ENCODE measurements at regions not wholly inside any gene's neighbourhood (a gene's known extent, or its start where the extent isn't known, plus 50 kb on each side); places are given as distances from the start of the nearest gene placed in this dataset.

DNA sequence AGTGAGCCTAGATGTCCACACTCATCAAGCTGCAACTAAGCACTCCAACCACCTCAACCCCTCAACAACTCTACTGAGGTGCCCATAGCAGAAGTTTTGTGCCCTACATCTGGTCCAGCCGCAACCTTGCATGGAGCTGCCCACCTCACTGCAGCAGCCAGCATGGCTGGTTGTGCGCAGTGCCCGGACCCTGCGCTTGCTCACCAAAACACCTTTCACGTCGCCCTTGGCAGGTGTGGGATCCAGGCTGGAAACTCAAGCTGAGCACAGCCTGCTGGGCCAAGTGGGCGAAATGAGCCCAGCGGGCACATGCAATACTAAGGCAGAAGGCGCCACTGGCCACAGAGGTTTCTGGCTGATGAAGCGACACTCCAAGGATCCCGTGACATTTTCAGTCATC, 902.4 kb downstream of the TBC1D32 start:
- POLR2A ChIA-PET: no interaction called here
- TF ChIP-seq, protein P1, sequence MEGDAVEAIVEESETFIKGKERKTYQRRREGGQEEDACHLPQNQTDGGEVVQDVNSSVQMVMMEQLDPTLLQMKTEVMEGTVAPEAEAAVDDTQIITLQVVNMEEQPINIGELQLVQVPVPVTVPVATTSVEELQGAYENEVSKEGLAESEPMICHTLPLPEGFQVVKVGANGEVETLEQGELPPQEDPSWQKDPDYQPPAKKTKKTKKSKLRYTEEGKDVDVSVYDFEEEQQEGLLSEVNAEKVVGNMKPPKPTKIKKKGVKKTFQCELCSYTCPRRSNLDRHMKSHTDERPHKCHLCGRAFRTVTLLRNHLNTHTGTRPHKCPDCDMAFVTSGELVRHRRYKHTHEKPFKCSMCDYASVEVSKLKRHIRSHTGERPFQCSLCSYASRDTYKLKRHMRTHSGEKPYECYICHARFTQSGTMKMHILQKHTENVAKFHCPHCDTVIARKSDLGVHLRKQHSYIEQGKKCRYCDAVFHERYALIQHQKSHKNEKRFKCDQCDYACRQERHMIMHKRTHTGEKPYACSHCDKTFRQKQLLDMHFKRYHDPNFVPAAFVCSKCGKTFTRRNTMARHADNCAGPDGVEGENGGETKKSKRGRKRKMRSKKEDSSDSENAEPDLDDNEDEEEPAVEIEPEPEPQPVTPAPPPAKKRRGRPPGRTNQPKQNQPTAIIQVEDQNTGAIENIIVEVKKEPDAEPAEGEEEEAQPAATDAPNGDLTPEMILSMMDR (IDR thresholded peaks at IDR 0.05; ENCODE audit: insufficient read depth, low read length, missing control alignments): no peak
- H3K4me3 ChIP-seq (ENCODE audit: low read depth, low read length): no peak overlapping the region
- CTCF ChIA-PET: no interaction called here
- no peak for DNase-seq (ENCODE audit: low read depth, low spot score)

DNA sequence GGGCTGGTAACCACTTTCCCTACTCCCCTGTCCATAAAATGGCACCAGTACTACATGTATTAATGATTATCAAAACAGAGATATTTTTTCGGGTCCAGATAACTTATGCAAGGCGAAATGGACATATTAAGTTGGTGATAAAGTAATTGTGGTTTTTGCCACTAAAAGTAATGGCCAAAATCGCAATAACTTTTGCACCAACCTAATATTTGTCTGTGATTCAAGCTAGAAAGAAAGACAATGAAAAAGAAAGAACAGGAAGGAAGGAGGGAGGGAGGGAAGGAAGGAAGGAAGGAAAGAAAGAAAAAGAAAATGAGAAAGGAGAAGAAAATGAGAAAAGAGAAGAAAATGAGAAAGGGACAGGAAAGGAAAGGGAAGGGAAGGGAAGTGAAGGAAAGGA, 922.9 kb downstream of the TBC1D32 start:
- CTCF ChIA-PET: no interaction called here
- TF ChIP-seq, protein P1 (IDR thresholded peaks at IDR 0.05; ENCODE audit: insufficient read depth, low read length, missing control alignments): no peak
- DNase-seq (ENCODE audit: low read depth, low spot score): no peak
- no peak overlapping the region for H3K4me3 ChIP-seq (ENCODE audit: low read depth, low read length)
- POLR2A ChIA-PET: no interaction called here

DNA sequence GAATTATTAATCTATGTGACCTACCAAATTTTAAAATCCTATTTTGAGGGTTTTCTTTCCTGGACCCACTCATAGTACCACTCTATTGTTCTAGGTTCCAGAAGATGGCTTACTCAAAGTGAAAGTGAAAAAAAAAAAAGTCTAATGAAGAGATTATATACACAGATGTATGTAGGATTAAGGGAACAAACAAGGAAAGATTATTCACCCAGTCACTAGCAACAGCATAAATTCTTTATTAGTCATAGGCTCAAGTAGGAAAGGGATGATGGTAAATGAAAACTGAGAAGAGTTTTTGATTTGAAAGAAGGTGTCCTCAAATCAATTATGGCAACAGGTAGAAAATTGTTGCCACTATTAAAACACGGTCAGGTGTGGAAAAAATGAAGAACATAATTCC, 923.7 kb downstream of the TBC1D32 start:
- CTCF ChIA-PET: no interaction called here
- DNase-seq (ENCODE audit: low read depth, low spot score): no peak
- TF ChIP-seq, protein P1 (IDR thresholded peaks at IDR 0.05; ENCODE audit: insufficient read depth, low read length, missing control alignments): no peak
- no peak overlapping the region for H3K4me3 ChIP-seq (ENCODE audit: low read depth, low read length)
- POLR2A ChIA-PET: no interaction called here

DNA sequence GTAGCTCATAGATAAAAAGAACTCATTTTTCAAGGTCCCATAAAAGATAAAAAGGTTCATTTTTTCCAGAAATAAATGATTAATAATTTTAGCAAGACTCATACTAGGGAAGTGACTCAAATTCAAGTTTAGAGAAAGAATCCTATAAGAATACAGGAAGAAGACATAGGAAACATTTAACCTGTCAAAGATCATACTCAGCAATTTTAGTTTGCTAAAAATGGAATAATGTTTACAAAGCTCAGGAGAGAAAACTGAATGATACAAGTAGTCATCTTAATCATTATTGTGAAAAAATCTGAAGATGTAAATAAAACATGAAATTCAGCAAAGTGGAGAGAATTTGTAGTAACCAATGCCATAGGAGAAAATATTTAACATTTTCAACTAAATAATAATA, 926.6 kb downstream of the TBC1D32 start:
- CTCF ChIA-PET: no interaction called here
- TF ChIP-seq, protein P1 (IDR thresholded peaks at IDR 0.05; ENCODE audit: insufficient read depth, low read length, missing control alignments): no peak
- DNase-seq (ENCODE audit: low read depth, low spot score): no peak
- no peak overlapping the region for H3K4me3 ChIP-seq (ENCODE audit: low read depth, low read length)
- POLR2A ChIA-PET: no interaction called here

DNA sequence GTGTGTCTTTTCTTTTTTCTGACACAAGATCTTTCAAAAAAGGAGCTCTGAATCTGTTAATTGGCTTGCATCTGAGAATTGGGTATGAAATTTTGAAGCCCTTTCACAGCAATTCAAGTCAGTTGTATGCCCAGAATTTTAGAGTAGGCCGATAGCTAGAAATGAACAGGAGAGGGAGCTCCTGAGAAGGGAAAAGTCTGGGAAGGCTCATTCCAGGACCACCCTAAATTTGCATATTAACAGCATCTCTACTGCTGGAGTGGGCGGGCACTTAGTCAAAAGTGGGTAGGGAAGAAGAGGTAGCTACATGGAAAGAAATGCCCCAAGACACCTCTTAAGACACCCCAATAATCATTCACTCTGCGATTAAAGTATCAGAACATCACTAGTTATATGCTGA, 928.3 kb downstream of the TBC1D32 start:
- TF ChIP-seq, protein P1 (IDR thresholded peaks at IDR 0.05; ENCODE audit: insufficient read depth, low read length, missing control alignments): no peak
- no peak overlapping the region for H3K4me3 ChIP-seq (ENCODE audit: low read depth, low read length)
- DNase-seq (ENCODE audit: low read depth, low spot score): no peak
- ChIA-PET CTCF (no interaction called here), POLR2A (no interaction called here)

DNA sequence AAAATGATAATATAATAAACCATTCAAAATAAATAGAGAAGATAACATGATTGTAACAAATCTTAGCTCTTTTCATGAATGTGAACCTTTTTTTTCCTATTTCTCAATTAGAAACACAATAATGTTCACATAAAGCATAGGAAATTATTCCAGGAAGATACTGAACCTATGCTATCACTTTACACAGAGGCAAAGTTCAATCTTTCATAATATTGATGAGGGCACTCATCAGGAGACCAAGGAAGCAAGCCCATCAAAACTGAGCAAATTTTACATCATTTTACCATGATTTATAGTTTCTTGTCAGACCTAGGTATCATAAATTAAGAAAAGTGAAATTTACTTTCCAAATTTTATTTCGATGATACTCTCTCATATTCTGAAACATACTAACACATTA, 938.5 kb downstream of the TBC1D32 start:
- ChIA-PET CTCF (no interaction called here), POLR2A (no interaction called here)
- DNase-seq (ENCODE audit: low read depth, low spot score): no peak
- H3K4me3 ChIP-seq (ENCODE audit: low read depth, low read length): no peak overlapping the region
- TF ChIP-seq, protein P1 (IDR thresholded peaks at IDR 0.05; ENCODE audit: insufficient read depth, low read length, missing control alignments): no peak

Measured in AG04449 (cell line).